Esophagus (tissue), 2 donors: ENCODE measurements at regions not wholly inside any gene's neighbourhood (a gene's known extent, or its start where the extent isn't known, plus 50 kb on each side); places are given as distances from the start of the nearest gene placed in this dataset.
"Not testable (repeated sequence)": the region's sequence is repeated elsewhere in the genome, so short reads cannot be mapped to it uniquely, and the experiment has no call there.

Source experiments
- H3K27ac ChIP-seq, 2 donors: one replicate each; pipeline ENCODE4 v1.5.1; 2013; ENCODE audit warnings: low read depth in 2 of 2, mild to moderate bottlenecking in 2 of 2, inconsistent platforms in 1 of 2, low read length in 1 of 2, moderate library complexity in 1 of 2
- H3K27me3 ChIP-seq, 2 donors: one replicate each; pipeline ENCODE4 v1.6.1; 2013; ENCODE audit warnings: low read length in 2 of 2, control low read depth in 1 of 2, mild to moderate bottlenecking in 1 of 2; ENCODE audit not compliant: insufficient read depth in 2 of 2, control insufficient read depth in 1 of 2
- H3K36me3 ChIP-seq, 2 donors: one replicate each; pipeline ENCODE4 v1.6.1; 2013; ENCODE audit warnings: low read length in 1 of 2; ENCODE audit not compliant: control insufficient read depth in 2 of 2, insufficient read depth in 2 of 2
- H3K4me1 ChIP-seq, 2 donors: one replicate each; pipeline ENCODE4 v1.6.1; 2013; ENCODE audit warnings: low read length in 1 of 2; ENCODE audit not compliant: control insufficient read depth in 2 of 2, insufficient read depth in 2 of 2
- H3K4me3 ChIP-seq, 2 donors: one replicate each; pipeline ENCODE4 v1.5.1; 2013; ENCODE audit warnings: low read length in 2 of 2, mild to moderate bottlenecking in 2 of 2, low read depth in 1 of 2, moderate library complexity in 1 of 2
- H3K9me3 ChIP-seq, 2 donors: one replicate each; pipeline ENCODE4 v1.6.1; 2013; ENCODE audit warnings: mild to moderate bottlenecking in 2 of 2, low read depth in 1 of 2, low read length in 1 of 2, moderate library complexity in 1 of 2; ENCODE audit not compliant: control insufficient read depth in 2 of 2, insufficient read depth in 1 of 2
- WGBS, 2 donors: extraction: QIAGEN DNeasy Blood & Tissue Kit; methylation state at CpG; one replicate each; pipeline ENCODE4 v1.1.7; 2013; 5-methylcytosine and 5-hydroxymethylcytosine counted together
- donor health status: healthy with polysubstance abuse.
- donor health status: Bipolar disorder and iron deficiency.

GRCh38 chrX:39688576-39689375, 409.0 kb downstream of the BCOR start:
- Histone ChIP-seq H3K36me3 (no peaks in the 10 kb centered on the region), H3K27me3 (no peaks in the 10 kb centered on the region), H3K4me1 (peaks cover 0 to 2% of the 10 kb centered on the region in 2 donors), H3K4me3 (peak overlapping the region; percentile 30 to 31), H3K9me3 (no peaks in the 10 kb centered on the region), H3K27ac (peak overlapping the region in 1 of 2 donors; percentile 21)
- 1 to 15% methylated on average over 66 to 99 of the region's 101 CpGs for WGBS, 2 donors

GRCh38 chrX:39689376-39690104, 408.2 kb downstream of the BCOR start:
- WGBS, 2 donors = 13 to 25% methylated on average over 30 to 33 of the region's 33 CpGs
- no peaks in the 10 kb centered on the region for H3K36me3 ChIP-seq
- H3K9me3 ChIP-seq = no peaks in the 10 kb centered on the region
- peaks cover 0 to 2% of the 10 kb centered on the region in 2 donors for H3K4me1 ChIP-seq
- peak overlapping the region in 1 of 2 donors; percentile 21 for H3K27ac ChIP-seq
- H3K4me3 ChIP-seq = peak overlapping the region; percentile 30 to 31
- no peaks in the 10 kb centered on the region for H3K27me3 ChIP-seq

- 87 to 93% methylated on average over 13 of the region's 13 CpGs for WGBS, 2 donors
- Histone ChIP-seq H3K9me3 (no peaks in the 10 kb centered on the region), H3K27ac (no peak overlapping the region), H3K4me3 (no peak overlapping the region), H3K36me3 (no peaks in the 10 kb centered on the region), H3K27me3 (no peaks in the 10 kb centered on the region), H3K4me1 (peaks cover 0 to 2% of the 10 kb centered on the region in 2 donors)
These were observed 407.0 kb downstream of the BCOR start for GRCh38 chrX:39690541-39691415.

- no peak overlapping the region for H3K27ac ChIP-seq
- H3K4me3 ChIP-seq = no peak overlapping the region
- H3K36me3 ChIP-seq = no peaks in the 10 kb centered on the region
- no peaks in the 10 kb centered on the region for H3K27me3 ChIP-seq
- peaks cover 0 to 2% of the 10 kb centered on the region in 2 donors for H3K4me1 ChIP-seq
- 88 to 90% methylated on average over 3 of the region's 3 CpGs for WGBS, 2 donors
- no peaks in the 10 kb centered on the region for H3K9me3 ChIP-seq
These were observed 406.0 kb downstream of the BCOR start for GRCh38 chrX:39691724-39692123.

- Histone ChIP-seq H3K27ac (no peak overlapping the region), H3K27me3 (no peaks in the 10 kb centered on the region), H3K36me3 (no peaks in the 10 kb centered on the region), H3K4me1 (peaks cover 0 to 2% of the 10 kb centered on the region in 2 donors), H3K4me3 (no peak overlapping the region), H3K9me3 (no peaks in the 10 kb centered on the region)
- WGBS, 2 donors = 41 to 46% methylated on average over 4 of the region's 4 CpGs
These were observed 405.0 kb downstream of the BCOR start for GRCh38 chrX:39692796-39693195.

GRCh38 chrX:39693298-39693697, 404.5 kb downstream of the BCOR start:
- peaks cover 0 to 2% of the 10 kb centered on the region in 2 donors for H3K4me1 ChIP-seq
- no peaks in the 10 kb centered on the region for H3K27me3 ChIP-seq
- no peak overlapping the region for H3K27ac ChIP-seq
- no peaks in the 10 kb centered on the region for H3K9me3 ChIP-seq
- no peaks in the 10 kb centered on the region for H3K36me3 ChIP-seq
- 28 to 43% methylated on average over 7 of the region's 7 CpGs for WGBS, 2 donors
- no peak overlapping the region for H3K4me3 ChIP-seq

- H3K27me3 ChIP-seq, H3K27ac ChIP-seq, H3K36me3 ChIP-seq, H3K9me3 ChIP-seq, H3K4me1 ChIP-seq, H3K4me3 ChIP-seq: not testable (repeated sequence)
- WGBS, 2 donors = 80 to 83% methylated on average over 5 of the region's 5 CpGs
These were observed 395.1 kb downstream of the BCOR start for GRCh38 chrX:39702636-39703035.

GRCh38 chrX:39703307-39703706, 394.5 kb downstream of the BCOR start:
- H3K9me3 ChIP-seq = no peaks in the 10 kb centered on the region
- H3K4me3 ChIP-seq = no peak overlapping the region
- no peaks in the 10 kb centered on the region for H3K27me3 ChIP-seq
- no peak overlapping the region for H3K27ac ChIP-seq
- H3K36me3 ChIP-seq = no peaks in the 10 kb centered on the region
- no peaks in the 10 kb centered on the region for H3K4me1 ChIP-seq
- 81 to 92% methylated on average over 3 of the region's 3 CpGs for WGBS, 2 donors

GRCh38 chrX:39704590-39704989, 393.2 kb downstream of the BCOR start:
- Histone ChIP-seq H3K4me1 (no peaks in the 10 kb centered on the region), H3K4me3 (no peak overlapping the region), H3K27me3 (no peaks in the 10 kb centered on the region), H3K36me3 (no peaks in the 10 kb centered on the region), H3K9me3 (no peaks in the 10 kb centered on the region), H3K27ac (no peak overlapping the region)
- 79 to 87% methylated on average over 5 of the region's 5 CpGs for WGBS, 2 donors
